Activated B cell treated with CpG ODN at 0.5 μM for 24 hours (primary cell): ENCODE measurements at regions not wholly inside any gene's neighbourhood (a gene's known extent, or its start where the extent isn't known, plus 50 kb on each side); places are given as distances from the start of the nearest gene placed in this dataset.

Experiments used
- ATAC-seq: fragments of 200-7000 bp; cut with Tn5 transposase; one replicate; pipeline ENCODE4 v1.10.0; 2021; ENCODE audit warnings: low read depth, mild to moderate bottlenecking, moderate library complexity
- CTCF ChIA-PET: fragments of 350-600 bp; sonication (Branson Sonifier 250); formaldehyde crosslinking; loops from one replicate; lab custom pipeline; 2021; ENCODE audit warnings: antibody characterized with exemption; lab: Charles Lee
- POLR2A ChIA-PET: fragments of 350-600 bp; sonication (Branson Sonifier 250); formaldehyde crosslinking; loops from one replicate; lab custom pipeline; 2021; ENCODE audit warnings: antibody characterized with exemption; lab: Charles Lee
- DNase-seq: peaks from one replicate; pipeline ENCODE4 v3.0.0; 2022
- H3K27ac Mint-ChIP-seq: one replicate; pipeline ENCODE4 v1.8.0; 2020; ENCODE audit warnings: mixed read lengths
- H3K27me3 Mint-ChIP-seq: one replicate; pipeline ENCODE4 v1.8.0; 2021; ENCODE audit warnings: mixed read lengths
- H3K36me3 Mint-ChIP-seq: one replicate; pipeline ENCODE4 v1.8.0; 2021; ENCODE audit warnings: low read depth, mixed read lengths
- H3K4me1 Mint-ChIP-seq: one replicate; pipeline ENCODE4 v1.8.0; 2021; ENCODE audit warnings: mixed read lengths
- H3K4me3 Mint-ChIP-seq: one replicate; pipeline ENCODE4 v1.8.0; 2020; ENCODE audit warnings: mild to moderate bottlenecking, mixed read lengths
- H3K9me3 Mint-ChIP-seq: one replicate; pipeline ENCODE4 v1.8.0; 2020; ENCODE audit warnings: mixed read lengths
- CTCF ChIP-seq: fragments of 200-600 bp; IDR thresholded peaks from one replicate; pipeline ENCODE4 v1.8.0; 2022; ENCODE audit warnings: antibody characterized with exemption, mild to moderate bottlenecking
- intact Hi-C: fragments of 100-400 bp; cut with micrococcal nuclease; formaldehyde crosslinking; loops from one replicate; pipeline ENCODE4 v1.15.1; 2024

GRCh38 chr3:176566757-176567156 is 630.5 kb downstream of the TBL1XR1 start:
- ChIA-PET CTCF (no interaction called here), POLR2A (no interaction called here)
- no peaks in the 10 kb centered on the region for H3K27me3 Mint-ChIP-seq

GRCh38 chr3:176562331-176562730 is 635.0 kb downstream of the TBL1XR1 start:
- POLR2A ChIA-PET: no interaction called here
- no peaks in the 10 kb centered on the region for H3K36me3 Mint-ChIP-seq
- ATAC-seq (no peak), DNase-seq (no peak)
- no peak overlapping the region for H3K27ac Mint-ChIP-seq
- no peaks in the 10 kb centered on the region for H3K4me1 Mint-ChIP-seq
- CTCF ChIA-PET: no interaction called here
- intact Hi-C loops: no loop called here
- no peak overlapping the region for H3K4me3 Mint-ChIP-seq
- peaks cover 14% of the 10 kb centered on the region for H3K9me3 Mint-ChIP-seq
- no peaks in the 10 kb centered on the region for H3K27me3 Mint-ChIP-seq
- no peak for TF ChIP-seq CTCF

More at GRCh38 chr3:176566757-176567156, 630.5 kb downstream of the TBL1XR1 start:
- DNase-seq: no peak
- Mint-ChIP-seq H3K36me3 (no peaks in the 10 kb centered on the region), H3K4me3 (no peak overlapping the region), H3K9me3 (peaks cover 14% of the 10 kb centered on the region), H3K4me1 (no peaks in the 10 kb centered on the region), H3K27ac (no peak overlapping the region)
- ATAC-seq: no peak
- intact Hi-C loops: no loop called here
- TF ChIP-seq CTCF: no peak

- ChIA-PET POLR2A (no interaction called here), CTCF (no interaction called here)
- Mint-ChIP-seq H3K27me3 (no peaks in the 10 kb centered on the region), H3K4me3 (no peak overlapping the region), H3K9me3 (peaks cover 14% of the 10 kb centered on the region), H3K27ac (no peak overlapping the region), H3K36me3 (no peaks in the 10 kb centered on the region), H3K4me1 (no peaks in the 10 kb centered on the region)
- DNase-seq: no peak
- intact Hi-C loops: no loop called here
- TF ChIP-seq CTCF: no peak
- ATAC-seq: no peak
Measured at GRCh38 chr3:176561826-176562225, 635.5 kb downstream of the TBL1XR1 start.

GRCh38 chr3:176554791-176555654 is 642.3 kb downstream of the TBL1XR1 start:
- intact Hi-C loops: no loop called here

More at GRCh38 chr3:176554791-176555654, 642.3 kb downstream of the TBL1XR1 start:
- no peak for DNase-seq
- no peak for TF ChIP-seq CTCF
- no peak for ATAC-seq
- Mint-ChIP-seq H3K36me3 (no peaks in the 10 kb centered on the region), H3K27me3 (no peaks in the 10 kb centered on the region), H3K9me3 (no peaks in the 10 kb centered on the region), H3K4me3 (no peak overlapping the region), H3K4me1 (no peaks in the 10 kb centered on the region), H3K27ac (no peak overlapping the region)
- ChIA-PET CTCF (no interaction called here), POLR2A (no interaction called here)
